ENCODE measurements at regions not wholly inside any gene's neighbourhood (a gene's known extent, or its start where the extent isn't known, plus 50 kb on each side); places are given as distances from the start of the nearest gene placed in this dataset.
"Not testable (repeated sequence)": the region's sequence is repeated elsewhere in the genome, so short reads cannot be mapped to it uniquely, and the experiment has no call there.

GRCh38 chr2:3037196-3038194 is 340.1 kb downstream of the EIPR1 start:
- no peak for DNase-seq (ENCODE audit: low read depth in 4 of 4, low spot score in 1 of 4)

GRCh38 chr2:3036432-3037125 is 341.0 kb downstream of the EIPR1 start:
- DNase-seq (ENCODE audit: low read depth in 4 of 4, low spot score in 1 of 4) = no peak

GRCh38 chr2:3035385-3036050 is 342.1 kb downstream of the EIPR1 start:
- DNase-seq (ENCODE audit: low read depth in 4 of 4, low spot score in 1 of 4) = no peak

- no peak for DNase-seq (ENCODE audit: low read depth in 4 of 4, low spot score in 1 of 4)
These were observed 342.8 kb downstream of the EIPR1 start for GRCh38 chr2:3034856-3035255.

- DNase-seq (ENCODE audit: low read depth in 4 of 4, low spot score in 1 of 4) = no peak
These were observed 343.2 kb downstream of the EIPR1 start for GRCh38 chr2:3034396-3034795.

- no peak for DNase-seq (ENCODE audit: low read depth in 4 of 4, low spot score in 1 of 4)
These were observed 344.3 kb downstream of the EIPR1 start for GRCh38 chr2:3033315-3033714.

GRCh38 chr2:3030791-3031190 is 346.8 kb downstream of the EIPR1 start:
- DNase-seq (ENCODE audit: low read depth in 4 of 4, low spot score in 1 of 4) = not testable (repeated sequence)

GRCh38 chr2:3025984-3026383 is 351.6 kb downstream of the EIPR1 start:
- no peak for DNase-seq (ENCODE audit: low read depth in 4 of 4, low spot score in 1 of 4)

GRCh38 chr2:3025261-3025660 is 352.4 kb downstream of the EIPR1 start:
- DNase-seq (ENCODE audit: low read depth in 4 of 4, low spot score in 1 of 4) = no peak

GRCh38 chr2:3024401-3024935 is 353.1 kb downstream of the EIPR1 start:
- no peak for DNase-seq (ENCODE audit: low read depth in 4 of 4, low spot score in 1 of 4)

- DNase-seq (ENCODE audit: low read depth in 4 of 4, low spot score in 1 of 4) = no peak
These were observed 354.1 kb downstream of the EIPR1 start for GRCh38 chr2:3023531-3023930.

- no peak for DNase-seq (ENCODE audit: low read depth in 4 of 4, low spot score in 1 of 4)
These were observed 354.7 kb downstream of the EIPR1 start for GRCh38 chr2:3022841-3023372.

- no peak for DNase-seq (ENCODE audit: low read depth in 4 of 4, low spot score in 1 of 4)
These were observed 355.9 kb downstream of the EIPR1 start for GRCh38 chr2:3021720-3022119.

- no peak for DNase-seq (ENCODE audit: low read depth in 4 of 4, low spot score in 1 of 4)
These were observed 367.6 kb downstream of the EIPR1 start for GRCh38 chr2:3010001-3010400.

GRCh38 chr2:3009483-3009882 is 368.1 kb downstream of the EIPR1 start:
- no peak for DNase-seq (ENCODE audit: low read depth in 4 of 4, low spot score in 1 of 4)

GRCh38 chr2:3009005-3009404 is 368.6 kb downstream of the EIPR1 start:
- DNase-seq (ENCODE audit: low read depth in 4 of 4, low spot score in 1 of 4) = no peak

- DNase-seq (ENCODE audit: low read depth in 4 of 4, low spot score in 1 of 4) = no peak
These were observed 369.1 kb downstream of the EIPR1 start for GRCh38 chr2:3008561-3008960.

- no peak for DNase-seq (ENCODE audit: low read depth in 4 of 4, low spot score in 1 of 4)
These were observed 370.5 kb downstream of the EIPR1 start for GRCh38 chr2:3007135-3007534.

GRCh38 chr2:3005859-3006501 is 371.6 kb downstream of the EIPR1 start:
- no peak for DNase-seq (ENCODE audit: low read depth in 4 of 4, low spot score in 1 of 4)
